ENCODE measurements at regions not wholly inside any gene's neighbourhood (a gene's known extent, or its start where the extent isn't known, plus 50 kb on each side); places are given as distances from the start of the nearest gene placed in this dataset.
A peak's percentile ranks its signal among the peaks of the same experiment; 100 is the strongest.

DNA sequence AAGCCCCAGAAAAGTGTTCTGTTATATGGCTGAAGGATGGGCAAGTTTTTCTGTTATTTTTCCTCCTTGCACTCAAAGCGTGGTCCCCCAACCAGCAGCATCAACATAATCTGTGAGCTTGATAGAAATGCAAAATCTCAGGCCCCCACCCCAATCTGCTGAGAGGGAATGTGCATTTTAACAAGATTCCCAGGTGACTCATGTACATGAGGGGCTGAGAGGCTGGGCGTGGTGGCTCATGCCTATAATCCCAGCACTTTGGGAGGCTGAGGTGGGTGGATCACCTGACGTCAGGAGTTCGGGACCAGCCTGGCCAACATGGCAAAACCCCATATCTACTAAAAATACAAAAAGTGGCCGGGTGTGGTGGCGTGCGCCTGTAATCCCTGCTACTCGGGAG, 326.8 kb upstream of the PODXL start (continued):
- TF ChIP-seq, protein P1, sequence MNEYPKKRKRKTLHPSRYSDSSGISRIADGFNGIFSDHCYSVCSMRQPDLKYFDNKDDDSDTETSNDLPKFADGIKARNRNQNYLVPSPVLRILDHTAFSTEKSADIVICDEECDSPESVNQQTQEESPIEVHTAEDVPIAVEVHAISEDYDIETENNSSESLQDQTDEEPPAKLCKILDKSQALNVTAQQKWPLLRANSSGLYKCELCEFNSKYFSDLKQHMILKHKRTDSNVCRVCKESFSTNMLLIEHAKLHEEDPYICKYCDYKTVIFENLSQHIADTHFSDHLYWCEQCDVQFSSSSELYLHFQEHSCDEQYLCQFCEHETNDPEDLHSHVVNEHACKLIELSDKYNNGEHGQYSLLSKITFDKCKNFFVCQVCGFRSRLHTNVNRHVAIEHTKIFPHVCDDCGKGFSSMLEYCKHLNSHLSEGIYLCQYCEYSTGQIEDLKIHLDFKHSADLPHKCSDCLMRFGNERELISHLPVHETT (CRISPR knock-in tag; conservative IDR thresholded peaks at IDR 0.05 in 1 of 2, IDR thresholded peaks at IDR 0.05 in 1 of 2) = no peak
- no peak for TF ChIP-seq ZBTB1 (CRISPR knock-in tag; IDR thresholded peaks at IDR 0.05; ENCODE audit: borderline replicate concordance, low read depth)
- no peak for TF ChIP-seq POLR2B (IDR thresholded peaks at IDR 0.05; ENCODE audit: low read depth, partially characterized antibody)
- TF ChIP-seq, protein P2, sequence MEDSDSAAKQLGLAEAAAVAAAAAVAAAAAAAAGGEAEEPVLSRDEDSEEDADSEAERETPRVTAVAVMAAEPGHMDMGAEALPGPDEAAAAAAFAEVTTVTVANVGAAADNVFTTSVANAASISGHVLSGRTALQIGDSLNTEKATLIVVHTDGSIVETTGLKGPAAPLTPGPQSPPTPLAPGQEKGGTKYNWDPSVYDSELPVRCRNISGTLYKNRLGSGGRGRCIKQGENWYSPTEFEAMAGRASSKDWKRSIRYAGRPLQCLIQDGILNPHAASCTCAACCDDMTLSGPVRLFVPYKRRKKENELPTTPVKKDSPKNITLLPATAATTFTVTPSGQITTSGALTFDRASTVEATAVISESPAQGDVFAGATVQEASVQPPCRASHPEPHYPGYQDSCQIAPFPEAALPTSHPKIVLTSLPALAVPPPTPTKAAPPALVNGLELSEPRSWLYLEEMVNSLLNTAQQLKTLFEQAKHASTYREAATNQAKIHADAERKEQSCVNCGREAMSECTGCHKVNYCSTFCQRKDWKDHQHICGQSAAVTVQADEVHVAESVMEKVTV (CRISPR knock-in tag; IDR thresholded peaks at IDR 0.05) = no peak
- no peak for TF ChIP-seq NCOA2 (IDR thresholded peaks at IDR 0.05; ENCODE audit: partially characterized antibody in 2 of 2)

DNA sequence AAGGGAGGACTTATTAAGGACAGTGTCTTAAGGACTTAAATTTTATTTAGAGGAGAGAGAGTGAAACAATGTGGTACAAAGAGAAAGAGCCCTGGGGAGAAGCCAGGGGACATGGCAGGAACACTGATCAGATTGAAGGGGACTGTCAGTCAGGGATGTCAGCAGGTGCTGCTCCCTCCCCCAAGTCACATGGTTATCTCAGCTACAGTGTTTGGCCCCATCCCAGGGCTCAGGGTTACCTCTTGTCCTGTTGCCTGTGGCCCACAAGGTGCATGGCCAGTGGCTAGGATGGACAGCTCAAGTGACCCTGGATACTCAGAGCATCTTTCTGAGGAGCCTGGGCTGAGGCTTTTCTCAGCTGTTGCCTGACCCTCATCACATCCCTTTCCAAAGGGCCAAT, 325.9 kb upstream of the PODXL start:
- ChIA-PET POLR2A (interaction anchor here (1.0 kb wide), 1 partner anchor 246 kb away, joined by 4 read pairs; no protein-coding TSS in a partner anchor), CTCF (ENCODE audit: low intra/inter-chr PET ratio) (no interaction called here)
- Histone ChIP-seq H3K4me3 (no peak overlapping the region), H3K4me2 (ENCODE audit: insufficient read depth, low read length) (no peak overlapping the region), H3K9ac (ENCODE audit: insufficient read depth in 1 of 2, low read depth in 2 of 2, low read length in 2 of 2) (no peak overlapping the region), H3K27ac (ENCODE audit: extremely low read depth, low read depth, low read length) (no peak overlapping the region), H3K36me3 (ENCODE audit: control insufficient read depth, insufficient read depth, low read length) (no peaks in the 10 kb centered on the region), H2AFZ (ENCODE audit: low read depth, low read length) (no peak overlapping the region), H4K20me1 (replicated peaks; ENCODE audit: control insufficient read depth, insufficient read depth, low read length) (no peaks in the 10 kb centered on the region), H3K9me3 (replicated peaks; ENCODE audit: control insufficient read depth, insufficient read depth, low read depth, low read length) (no peaks in the 10 kb centered on the region), H3K9me1 (ENCODE audit: control insufficient read depth, insufficient read depth, low read length) (no peaks in the 10 kb centered on the region), H3K79me2 (ENCODE audit: control insufficient read depth, insufficient read depth, low read length) (no peaks in the 10 kb centered on the region), H3K4me1 (replicated peaks in 1 of 2; ENCODE audit: control insufficient read depth in 2 of 2, insufficient read depth in 2 of 2, low read length in 2 of 2) (no peaks in the 10 kb centered on the region), H3K27me3 (ENCODE audit: control insufficient read depth in 2 of 2, insufficient read depth in 2 of 2, low read length in 2 of 2) (no peaks in the 10 kb centered on the region)
- in situ Hi-C loops (cut with MboI) (no loop called here), intact Hi-C loops (cut with micrococcal nuclease) (no loop called here)
- TF ChIP-seq, protein P3, sequence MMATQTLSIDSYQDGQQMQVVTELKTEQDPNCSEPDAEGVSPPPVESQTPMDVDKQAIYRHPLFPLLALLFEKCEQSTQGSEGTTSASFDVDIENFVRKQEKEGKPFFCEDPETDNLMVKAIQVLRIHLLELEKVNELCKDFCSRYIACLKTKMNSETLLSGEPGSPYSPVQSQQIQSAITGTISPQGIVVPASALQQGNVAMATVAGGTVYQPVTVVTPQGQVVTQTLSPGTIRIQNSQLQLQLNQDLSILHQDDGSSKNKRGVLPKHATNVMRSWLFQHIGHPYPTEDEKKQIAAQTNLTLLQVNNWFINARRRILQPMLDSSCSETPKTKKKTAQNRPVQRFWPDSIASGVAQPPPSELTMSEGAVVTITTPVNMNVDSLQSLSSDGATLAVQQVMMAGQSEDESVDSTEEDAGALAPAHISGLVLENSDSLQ (IDR thresholded peaks at IDR 0.05) = peak; percentile 14; the same call in 1 of the 2 replicates
- TF ChIP-seq ZNF263 (CRISPR knock-in tag; IDR thresholded peaks at IDR 0.05; ENCODE audit: borderline replicate concordance) = no peak
- no peak for TF ChIP-seq ZNF146 (CRISPR knock-in tag; IDR thresholded peaks at IDR 0.05; ENCODE audit: unreplicated experiment)
- DNase-seq (ENCODE audit: extremely low read depth in 1 of 4, low spot score in 3 of 4) = no peak
- ATAC-seq = no peak
- no peak for FAIRE-seq
- BruUV-seq (replicated peaks) = no TSS peak
